ENCODE measurements at regions not wholly inside any gene's neighbourhood (a gene's known extent, or its start where the extent isn't known, plus 50 kb on each side); places are given as distances from the start of the nearest gene placed in this dataset.

DNA sequence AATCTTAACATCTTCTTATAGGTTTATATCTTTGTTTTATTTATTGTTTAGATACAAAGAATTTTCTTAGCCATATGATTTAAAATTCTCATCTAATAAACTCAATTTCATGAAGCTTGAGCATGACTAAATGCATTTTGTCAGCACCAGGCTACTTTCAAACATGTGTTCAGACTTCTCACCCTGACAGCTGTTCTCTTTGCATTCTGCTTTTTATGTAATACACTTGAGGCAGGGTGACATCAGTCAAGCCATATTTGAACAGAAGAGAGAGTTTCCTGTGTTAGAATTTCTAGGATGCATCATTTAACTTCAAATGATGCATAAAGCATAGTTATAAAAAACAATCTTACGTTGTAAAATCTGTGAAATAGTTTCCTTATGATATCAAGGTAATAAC is 1295.1 kb upstream of the PCDH20 start:
- Histone ChIP-seq H3K27ac (ENCODE audit: low read depth) (no peak overlapping the region), H3K36me3 (ENCODE audit: insufficient read depth) (no peaks in the 10 kb centered on the region), H3K4me1 (ENCODE audit: insufficient read depth) (no peaks in the 10 kb centered on the region), H3K4me3 (ENCODE audit: low read depth, low read length) (no peak overlapping the region)
- WGBS, result 68% methylated on average over 1 of the region's 1 CpG
- DNase-seq (ENCODE audit: extremely low spot score), result no peak

DNA sequence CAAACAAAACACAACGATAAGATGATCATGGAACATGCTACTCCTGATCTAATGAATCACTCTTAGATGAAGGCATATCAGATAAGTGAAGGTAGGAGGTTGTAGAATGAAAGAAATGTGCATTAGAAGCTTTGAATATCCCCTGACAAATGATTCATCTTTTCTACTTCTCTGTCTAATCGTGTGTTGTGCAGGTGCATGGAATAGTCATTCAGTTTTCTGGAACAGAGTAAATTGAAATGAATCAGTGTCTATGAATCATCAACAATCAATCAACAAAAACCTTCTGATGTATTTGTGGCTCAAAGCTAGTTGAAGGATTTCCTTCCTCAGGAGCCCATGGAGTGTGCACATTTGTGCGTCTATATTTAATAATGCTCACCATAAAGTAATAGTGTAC is 1290.4 kb upstream of the PCDH20 start:
- 80% methylated on average over 3 of the region's 3 CpGs for WGBS
- no peak for DNase-seq (ENCODE audit: extremely low spot score)
- no peak overlapping the region for H3K27ac ChIP-seq (ENCODE audit: low read depth)
- no peaks in the 10 kb centered on the region for H3K4me1 ChIP-seq (ENCODE audit: insufficient read depth)
- no peak overlapping the region for H3K4me3 ChIP-seq (ENCODE audit: low read depth, low read length)
- no peaks in the 10 kb centered on the region for H3K36me3 ChIP-seq (ENCODE audit: insufficient read depth)

DNA sequence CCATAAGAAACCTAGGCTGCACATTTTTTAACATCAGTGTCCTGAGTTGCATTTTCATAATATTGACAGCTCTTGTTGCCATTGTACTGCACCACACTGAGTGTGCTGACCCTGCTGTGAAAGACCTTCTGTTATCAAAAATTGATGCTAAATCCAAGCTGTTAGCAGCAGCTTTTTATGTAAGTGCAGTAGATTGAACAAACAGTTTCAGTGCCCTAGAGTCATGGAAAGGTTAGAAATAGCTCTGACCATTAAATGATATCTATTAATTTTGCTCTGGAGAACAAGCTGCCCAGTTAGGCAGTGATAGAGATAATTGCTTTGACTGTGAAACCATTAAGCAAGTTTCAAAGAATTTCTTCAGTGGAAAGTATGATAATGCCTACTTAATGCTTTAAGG is 1289.2 kb upstream of the PCDH20 start:
- Histone ChIP-seq H3K36me3 (ENCODE audit: insufficient read depth) (no peaks in the 10 kb centered on the region), H3K4me1 (ENCODE audit: insufficient read depth) (no peaks in the 10 kb centered on the region), H3K27ac (ENCODE audit: low read depth) (no peak overlapping the region), H3K4me3 (ENCODE audit: low read depth, low read length) (no peak overlapping the region)
- no peak for DNase-seq (ENCODE audit: extremely low spot score)

DNA sequence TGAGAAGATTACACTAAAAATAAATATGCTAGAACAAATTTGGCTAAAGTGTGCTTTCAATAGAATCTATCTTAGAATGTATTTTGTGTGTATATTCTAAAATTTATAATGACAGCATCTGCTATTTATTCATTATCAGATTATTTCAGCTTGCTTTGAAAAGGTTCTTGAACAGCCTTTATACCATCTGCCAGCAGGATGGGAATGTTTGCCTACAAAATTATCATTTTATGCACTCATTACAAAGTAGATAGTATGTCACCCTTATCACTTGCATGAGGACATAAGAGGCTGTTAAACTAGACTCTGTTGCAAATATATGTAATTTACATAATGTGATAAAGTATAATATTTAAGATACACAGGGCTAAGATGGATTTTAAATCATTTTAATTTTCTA is 1286.9 kb upstream of the PCDH20 start:
- H3K36me3 ChIP-seq (ENCODE audit: insufficient read depth), result no peaks in the 10 kb centered on the region
- no peak overlapping the region for H3K27ac ChIP-seq (ENCODE audit: low read depth)
- no peak for DNase-seq (ENCODE audit: extremely low spot score)
- no peak overlapping the region for H3K4me3 ChIP-seq (ENCODE audit: low read depth, low read length)
- no peaks in the 10 kb centered on the region for H3K4me1 ChIP-seq (ENCODE audit: insufficient read depth)

DNA sequence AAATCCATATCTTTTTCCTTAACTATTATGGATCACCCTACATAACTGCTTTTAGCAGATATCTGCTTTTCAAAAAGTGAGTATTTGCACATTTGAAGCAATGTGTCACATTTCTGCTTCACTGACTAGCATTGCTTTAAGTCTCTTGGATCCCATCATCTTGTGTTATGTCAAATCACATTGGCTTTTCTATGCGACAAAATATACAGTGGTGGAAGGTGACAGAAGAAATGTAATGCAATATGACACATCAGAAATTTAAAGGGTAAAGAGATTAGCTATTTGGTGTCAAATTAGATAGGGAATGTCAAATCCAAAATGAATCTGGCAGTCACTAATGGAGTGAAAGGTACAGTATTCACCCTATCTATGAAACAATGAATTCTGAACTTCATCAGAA is 1282.1 kb upstream of the PCDH20 start:
- no peak overlapping the region for H3K27ac ChIP-seq (ENCODE audit: low read depth)
- H3K4me3 ChIP-seq (ENCODE audit: low read depth, low read length), result no peak overlapping the region
- no peaks in the 10 kb centered on the region for H3K36me3 ChIP-seq (ENCODE audit: insufficient read depth)
- 80% methylated on average over 1 of the region's 1 CpG for WGBS
- DNase-seq (ENCODE audit: extremely low spot score), result no peak
- H3K4me1 ChIP-seq (ENCODE audit: insufficient read depth), result no peaks in the 10 kb centered on the region

DNA sequence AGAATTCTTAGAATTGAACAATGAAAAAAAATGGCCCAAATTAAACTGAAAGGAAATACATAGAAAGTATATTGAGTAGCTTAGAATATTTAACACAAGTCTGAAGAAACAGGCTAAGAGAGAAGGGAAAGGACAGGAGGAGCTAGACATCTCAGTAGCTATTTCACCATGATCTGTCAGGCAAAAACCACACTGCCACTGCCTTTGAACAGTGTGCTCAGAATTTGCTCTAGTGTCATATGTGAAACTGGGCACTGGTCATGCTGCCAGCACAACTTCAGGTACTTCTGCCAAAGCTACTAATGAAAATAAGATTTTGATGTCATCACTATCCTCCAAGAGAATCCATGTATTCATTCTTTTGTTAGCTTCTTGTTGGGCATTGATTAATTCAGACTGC is 1280.8 kb upstream of the PCDH20 start:
- H3K4me3 ChIP-seq (ENCODE audit: low read depth, low read length), result no peak overlapping the region
- H3K4me1 ChIP-seq (ENCODE audit: insufficient read depth), result no peaks in the 10 kb centered on the region
- H3K27ac ChIP-seq (ENCODE audit: low read depth), result no peak overlapping the region
- DNase-seq (ENCODE audit: extremely low spot score), result no peak
- no peaks in the 10 kb centered on the region for H3K36me3 ChIP-seq (ENCODE audit: insufficient read depth)

DNA sequence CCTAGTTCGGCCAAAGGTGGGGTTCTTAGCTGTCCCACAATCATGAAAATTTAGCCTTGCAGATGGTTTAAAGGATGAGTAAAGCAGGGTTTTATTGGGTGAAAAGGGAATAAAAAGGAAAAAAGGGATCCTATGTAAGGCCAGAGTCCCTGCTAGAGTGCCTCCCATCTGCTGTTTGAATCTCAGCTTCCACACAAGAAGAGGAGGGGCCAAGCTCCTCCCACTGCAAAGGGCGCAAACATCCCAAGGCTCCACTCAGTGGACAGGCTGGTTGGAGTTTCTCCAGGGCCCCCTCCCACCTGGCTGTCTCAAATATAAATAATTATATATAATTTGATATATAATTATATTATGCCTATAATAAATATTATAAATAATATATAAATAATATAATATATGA is 1272.1 kb upstream of the PCDH20 start:
- H3K4me1 ChIP-seq (ENCODE audit: insufficient read depth), result no peaks in the 10 kb centered on the region
- no peak overlapping the region for H3K4me3 ChIP-seq (ENCODE audit: low read depth, low read length)
- no peaks in the 10 kb centered on the region for H3K36me3 ChIP-seq (ENCODE audit: insufficient read depth)
- no peak for DNase-seq (ENCODE audit: extremely low spot score)
- H3K27ac ChIP-seq (ENCODE audit: low read depth), result no peak overlapping the region
- 92% methylated on average over 2 of the region's 2 CpGs for WGBS

DNA sequence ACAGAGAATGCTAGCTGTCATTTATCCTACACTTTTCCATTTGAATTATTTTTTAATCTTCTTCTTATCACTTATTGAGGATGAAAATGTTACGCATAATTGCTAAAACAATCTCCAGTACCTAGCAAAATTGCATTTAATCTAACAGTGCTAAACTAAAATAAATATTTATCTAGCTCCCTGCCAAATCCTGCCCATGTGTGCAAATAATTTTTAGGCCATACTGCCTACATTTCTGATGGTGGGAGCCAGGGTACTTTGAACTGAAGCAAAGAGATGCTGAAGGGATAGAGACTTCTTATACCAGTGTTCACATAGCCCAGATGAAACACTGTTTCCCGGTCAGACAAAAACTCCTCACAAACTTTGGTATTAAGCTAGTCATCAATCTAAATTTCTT is 1268.7 kb upstream of the PCDH20 start:
- Histone ChIP-seq H3K36me3 (ENCODE audit: insufficient read depth) (no peaks in the 10 kb centered on the region), H3K4me1 (ENCODE audit: insufficient read depth) (no peaks in the 10 kb centered on the region), H3K4me3 (ENCODE audit: low read depth, low read length) (no peak overlapping the region), H3K27ac (ENCODE audit: low read depth) (no peak overlapping the region)
- DNase-seq (ENCODE audit: extremely low spot score), result no peak
- 75% methylated on average over 2 of the region's 2 CpGs for WGBS

DNA sequence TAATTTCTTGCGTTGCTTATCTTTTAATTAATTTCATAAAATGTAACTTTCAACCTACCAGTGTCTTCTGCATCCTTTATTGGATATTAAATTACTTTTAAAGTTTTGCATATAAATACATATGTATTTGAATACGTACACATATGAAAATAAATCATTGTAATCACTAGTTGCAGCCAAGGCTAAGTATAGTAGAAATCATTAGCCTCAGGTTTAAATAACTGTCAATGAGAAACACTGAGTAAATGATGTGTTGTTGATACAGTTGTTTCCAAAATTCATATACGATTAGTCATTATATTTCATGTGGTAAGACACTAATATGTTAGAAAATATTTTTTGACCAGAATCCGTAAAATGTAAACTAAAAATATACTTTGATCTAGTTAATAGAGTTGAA is 1267.1 kb upstream of the PCDH20 start:
- no peaks in the 10 kb centered on the region for H3K4me1 ChIP-seq (ENCODE audit: insufficient read depth)
- no peak overlapping the region for H3K4me3 ChIP-seq (ENCODE audit: low read depth, low read length)
- 74% methylated on average over 4 of the region's 4 CpGs for WGBS
- DNase-seq (ENCODE audit: extremely low spot score), result no peak
- H3K27ac ChIP-seq (ENCODE audit: low read depth), result no peak overlapping the region
- no peaks in the 10 kb centered on the region for H3K36me3 ChIP-seq (ENCODE audit: insufficient read depth)

DNA sequence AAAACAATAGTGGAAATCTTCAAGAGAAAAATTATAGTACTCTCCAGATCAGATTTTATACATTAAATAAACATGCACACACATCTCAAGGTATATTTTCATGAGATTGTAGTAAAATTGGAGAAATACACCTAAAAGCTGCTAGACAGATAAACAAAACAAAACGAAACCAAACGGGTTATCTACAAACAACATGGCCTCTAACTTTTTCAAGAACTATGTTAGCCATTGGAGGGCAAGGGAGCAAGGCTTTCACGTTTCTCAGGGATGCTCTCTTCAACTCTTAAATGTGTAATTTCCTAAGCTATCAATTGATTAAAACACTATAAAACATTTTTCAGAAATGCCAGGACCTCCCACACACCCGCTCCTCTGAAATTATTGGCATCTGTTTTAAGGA is 1262.4 kb upstream of the PCDH20 start:
- H3K4me3 ChIP-seq (ENCODE audit: low read depth, low read length), result no peak overlapping the region
- H3K27ac ChIP-seq (ENCODE audit: low read depth), result no peak overlapping the region
- H3K36me3 ChIP-seq (ENCODE audit: insufficient read depth), result no peaks in the 10 kb centered on the region
- H3K4me1 ChIP-seq (ENCODE audit: insufficient read depth), result no peaks in the 10 kb centered on the region
- no peak for DNase-seq (ENCODE audit: extremely low spot score)
- 58% methylated on average over 4 of the region's 4 CpGs for WGBS

DNA sequence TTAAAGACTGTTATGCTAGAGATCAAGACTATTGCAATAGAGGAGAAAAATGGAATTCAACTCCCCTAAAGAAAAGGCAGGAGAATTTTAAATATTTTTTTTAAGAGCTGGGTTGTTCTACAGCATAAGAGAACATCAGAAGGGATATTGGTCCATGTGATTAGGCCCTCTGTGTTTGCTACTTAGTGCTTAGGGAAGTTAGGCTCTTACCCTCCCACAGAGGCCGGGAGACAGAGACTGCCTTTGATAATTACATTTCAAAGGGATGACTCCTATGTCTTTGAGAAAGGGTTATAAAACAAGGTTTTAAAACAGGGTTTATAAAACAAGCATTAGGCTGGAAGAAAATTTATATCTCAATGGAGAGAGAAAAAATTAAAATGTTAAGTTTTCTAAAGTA is 1248.1 kb upstream of the PCDH20 start:
- WGBS, result 40% methylated on average over 1 of the region's 1 CpG
- no peak for DNase-seq (ENCODE audit: extremely low spot score)
- no peak overlapping the region for H3K27ac ChIP-seq (ENCODE audit: low read depth)
- no peaks in the 10 kb centered on the region for H3K4me1 ChIP-seq (ENCODE audit: insufficient read depth)
- no peak overlapping the region for H3K4me3 ChIP-seq (ENCODE audit: low read depth, low read length)
- H3K36me3 ChIP-seq (ENCODE audit: insufficient read depth), result no peaks in the 10 kb centered on the region

DNA sequence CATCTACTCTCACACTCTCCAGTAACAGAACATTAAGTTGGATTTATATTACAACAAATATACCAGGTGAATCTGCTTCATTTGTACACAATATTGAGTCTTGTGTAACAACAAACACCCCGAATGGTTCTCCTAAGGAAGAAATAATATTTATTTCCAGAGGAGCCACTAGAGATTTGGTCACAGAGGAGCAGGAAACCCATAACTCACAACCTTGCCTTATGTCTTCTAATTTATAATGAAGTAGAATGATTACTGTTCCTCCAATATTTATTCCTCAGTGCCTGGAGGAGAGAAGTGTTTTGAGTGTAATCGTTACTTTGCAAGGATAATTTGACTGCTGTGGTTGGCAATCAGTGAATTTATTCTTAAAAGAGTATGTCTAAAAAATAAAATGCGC is 1243.7 kb upstream of the PCDH20 start:
- Histone ChIP-seq H3K27ac (ENCODE audit: low read depth) (no peak overlapping the region), H3K36me3 (ENCODE audit: insufficient read depth) (no peaks in the 10 kb centered on the region), H3K4me3 (ENCODE audit: low read depth, low read length) (no peak overlapping the region), H3K4me1 (ENCODE audit: insufficient read depth) (no peaks in the 10 kb centered on the region)
- DNase-seq (ENCODE audit: extremely low spot score), result no peak
- WGBS, result 61% methylated on average over 3 of the region's 3 CpGs

DNA sequence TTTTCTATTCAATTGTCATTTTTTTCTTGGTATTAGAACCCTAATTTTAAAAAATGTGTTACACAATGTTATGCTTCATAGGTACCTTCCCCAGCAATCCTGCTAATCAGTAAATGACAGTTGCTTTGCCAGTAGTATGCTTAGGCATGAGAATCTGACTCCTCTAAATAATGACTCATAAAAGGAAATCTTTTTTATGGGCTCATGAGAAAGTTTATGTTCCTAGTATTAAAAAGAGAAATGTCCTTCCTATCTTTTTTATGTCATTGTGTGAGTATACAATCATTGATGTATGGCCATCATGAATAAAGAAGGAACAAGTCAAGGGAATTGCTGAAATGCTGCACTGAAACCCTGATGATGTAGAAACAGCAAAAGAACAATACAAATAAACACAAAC is 1237.7 kb upstream of the PCDH20 start:
- Histone ChIP-seq H3K4me1 (ENCODE audit: insufficient read depth) (no peaks in the 10 kb centered on the region), H3K27ac (ENCODE audit: low read depth) (no peak overlapping the region)
- no peak for DNase-seq (ENCODE audit: extremely low spot score)

DNA sequence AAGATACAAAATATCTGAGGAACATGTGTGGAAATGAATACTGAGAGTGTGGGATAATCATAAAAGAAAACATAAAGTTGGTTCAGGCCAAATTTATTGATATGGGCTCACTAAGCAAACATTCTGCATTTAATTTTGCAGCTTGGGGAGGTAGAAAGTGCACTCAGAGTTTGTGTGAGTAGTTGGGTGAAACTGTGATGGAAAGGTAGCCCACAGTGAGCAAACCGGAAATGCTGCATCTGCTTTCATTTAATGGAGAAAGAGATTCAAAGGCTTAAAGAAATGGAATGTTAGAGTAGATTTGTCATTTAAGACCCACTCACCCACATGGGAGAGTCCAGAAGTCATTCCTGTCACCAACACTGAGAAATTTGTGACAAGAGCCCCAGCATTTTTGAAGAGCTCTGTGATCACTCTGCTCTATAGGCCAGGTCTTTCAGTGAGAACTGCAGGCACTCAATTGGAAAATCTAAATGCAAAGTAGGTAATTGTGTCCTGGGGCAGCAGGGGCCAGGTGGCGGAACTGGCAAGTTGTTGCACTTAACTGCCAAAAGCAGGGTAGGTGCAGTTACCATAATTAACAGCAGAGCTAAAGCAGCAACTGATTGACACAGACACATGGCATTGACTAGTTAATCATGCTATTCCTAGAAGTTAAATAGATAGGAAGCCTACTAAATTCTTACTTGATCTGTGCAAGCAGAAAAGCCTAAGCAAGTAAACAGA is 1228.3 kb upstream of the PCDH20 start:
- H3K36me3 ChIP-seq (ENCODE audit: insufficient read depth), result no peaks in the 10 kb centered on the region
- no peak overlapping the region for H3K4me3 ChIP-seq (ENCODE audit: low read depth, low read length)
- no peak overlapping the region for H3K27ac ChIP-seq (ENCODE audit: low read depth)
- WGBS, result 77% methylated on average over 2 of the region's 2 CpGs
- DNase-seq (ENCODE audit: extremely low spot score), result no peak
- no peaks in the 10 kb centered on the region for H3K4me1 ChIP-seq (ENCODE audit: insufficient read depth)

More for the DNA sequence above, 1237.7 kb upstream of the PCDH20 start:
- Histone ChIP-seq H3K36me3 (ENCODE audit: insufficient read depth) (no peaks in the 10 kb centered on the region), H3K4me3 (ENCODE audit: low read depth, low read length) (no peak overlapping the region)

DNA sequence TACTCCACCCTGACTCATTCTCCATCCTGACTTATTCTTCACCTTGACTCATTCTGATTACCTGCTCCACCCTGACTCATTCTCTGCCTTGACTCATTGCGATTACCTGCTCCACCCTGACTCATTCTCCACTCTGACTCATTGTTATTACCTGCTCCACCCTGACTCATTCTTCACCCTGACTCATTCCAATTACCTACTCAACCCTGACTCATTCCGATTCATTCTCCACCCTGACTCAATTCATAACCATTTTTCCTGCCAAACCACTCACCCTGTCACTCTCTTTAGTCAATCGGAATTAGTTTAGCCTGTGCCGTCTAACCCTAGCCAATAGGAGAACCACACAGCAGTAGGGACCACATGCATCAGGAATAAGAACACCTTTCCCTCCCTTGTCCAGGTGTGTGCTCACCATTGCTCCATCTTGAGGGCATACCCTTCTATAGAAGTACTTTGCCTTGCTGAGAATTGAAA is 1227.4 kb upstream of the PCDH20 start:
- no peak for DNase-seq (ENCODE audit: extremely low spot score)
- WGBS, result 86% methylated on average over 4 of the region's 4 CpGs
- Histone ChIP-seq H3K27ac (ENCODE audit: low read depth) (no peak overlapping the region), H3K4me3 (ENCODE audit: low read depth, low read length) (no peak overlapping the region), H3K4me1 (ENCODE audit: insufficient read depth) (no peaks in the 10 kb centered on the region), H3K36me3 (ENCODE audit: insufficient read depth) (no peaks in the 10 kb centered on the region)
